SH-SY5Y (cell line): ENCODE measurements at regions not wholly inside any gene's neighbourhood (a gene's known extent, or its start where the extent isn't known, plus 50 kb on each side); places are given as distances from the start of the nearest gene placed in this dataset.

Experiments
- GATA2 ChIP-seq: IDR thresholded peaks from 2 replicates; pipeline ENCODE4 v1.6.1; 2011; ENCODE audit warnings: mild to moderate bottlenecking, low read depth, low read length
- GATA3 ChIP-seq: IDR thresholded peaks from 2 replicates; pipeline ENCODE4 v1.6.1; 2011; ENCODE audit warnings: low read depth, mild to moderate bottlenecking, low read length, moderate library complexity

GRCh38 chr4:52296341-52296740, 245.2 kb downstream of the SPATA18 start:
- TF ChIP-seq GATA2 (no peak), GATA3 (no peak)

- TF ChIP-seq GATA3 (no peak), GATA2 (no peak)
These were observed 247.3 kb downstream of the SPATA18 start for GRCh38 chr4:52298444-52298843.

- TF ChIP-seq GATA3 (no peak), GATA2 (no peak)
These were observed 248.0 kb downstream of the SPATA18 start for GRCh38 chr4:52299120-52299519.

GRCh38 chr4:52311464-52312125, 260.5 kb downstream of the SPATA18 start:
- TF ChIP-seq GATA2, result no peak
- no peak for TF ChIP-seq GATA3

GRCh38 chr4:52312722-52313121, 261.6 kb downstream of the SPATA18 start:
- no peak for TF ChIP-seq GATA2
- no peak for TF ChIP-seq GATA3

GRCh38 chr4:52317361-52317879, 266.3 kb downstream of the SPATA18 start:
- TF ChIP-seq GATA2, result no peak
- TF ChIP-seq GATA3, result no peak

GRCh38 chr4:52317981-52318380, 266.9 kb downstream of the SPATA18 start:
- TF ChIP-seq GATA2 (no peak), GATA3 (no peak)

- TF ChIP-seq GATA3 (no peak), GATA2 (no peak)
These were observed 278.8 kb downstream of the SPATA18 start for GRCh38 chr4:52329894-52330293.

- TF ChIP-seq GATA3 (no peak), GATA2 (no peak)
These were observed 292.5 kb downstream of the SPATA18 start for GRCh38 chr4:52343595-52343994.

GRCh38 chr4:52350926-52351325, 299.8 kb downstream of the SPATA18 start:
- TF ChIP-seq GATA3, result no peak
- no peak for TF ChIP-seq GATA2

GRCh38 chr4:52358366-52358765, 300.7 kb downstream of the USP46 start:
- TF ChIP-seq GATA2 (no peak), GATA3 (no peak)

GRCh38 chr4:52358883-52359321, 300.2 kb downstream of the USP46 start:
- TF ChIP-seq GATA3 (no peak), GATA2 (no peak)

- TF ChIP-seq GATA2 (no peak), GATA3 (no peak)
These were observed 292.9 kb downstream of the USP46 start for GRCh38 chr4:52366191-52366590.

- no peak for TF ChIP-seq GATA3
- no peak for TF ChIP-seq GATA2
These were observed 292.5 kb downstream of the USP46 start for GRCh38 chr4:52366621-52367020.

- TF ChIP-seq GATA3, result no peak
- TF ChIP-seq GATA2, result no peak
These were observed 291.7 kb downstream of the USP46 start for GRCh38 chr4:52367282-52367830.
